IPS-18a (cell line): ENCODE measurements at regions not wholly inside any gene's neighbourhood (a gene's known extent, or its start where the extent isn't known, plus 50 kb on each side); places are given as distances from the start of the nearest gene placed in this dataset.

Experiments used
- H3K27ac ChIP-seq: one replicate; pipeline ENCODE4 v1.5.1; 2013; ENCODE audit warnings: low read length
- H3K27me3 ChIP-seq: one replicate; pipeline ENCODE4 v1.6.1; 2013; ENCODE audit warnings: mild to moderate bottlenecking, low read length; ENCODE audit not compliant: control insufficient read depth, insufficient read depth
- H3K36me3 ChIP-seq: one replicate; pipeline ENCODE4 v1.6.1; 2013; ENCODE audit warnings: low read depth, low read length; ENCODE audit not compliant: control insufficient read depth
- H3K4me1 ChIP-seq: one replicate; pipeline ENCODE4 v1.6.1; 2013; ENCODE audit warnings: low read depth, low read length; ENCODE audit not compliant: control insufficient read depth
- H3K4me3 ChIP-seq: one replicate; pipeline ENCODE4 v1.5.1; 2013; ENCODE audit warnings: low read length
- H3K9ac ChIP-seq: one replicate; pipeline ENCODE4 v1.6.1; 2013; ENCODE audit warnings: mild to moderate bottlenecking, low read length, moderate library complexity
- H3K9me3 ChIP-seq: one replicate; pipeline ENCODE4 v1.6.1; 2013; ENCODE audit warnings: low read depth, low read length; ENCODE audit not compliant: control insufficient read depth

DNA sequence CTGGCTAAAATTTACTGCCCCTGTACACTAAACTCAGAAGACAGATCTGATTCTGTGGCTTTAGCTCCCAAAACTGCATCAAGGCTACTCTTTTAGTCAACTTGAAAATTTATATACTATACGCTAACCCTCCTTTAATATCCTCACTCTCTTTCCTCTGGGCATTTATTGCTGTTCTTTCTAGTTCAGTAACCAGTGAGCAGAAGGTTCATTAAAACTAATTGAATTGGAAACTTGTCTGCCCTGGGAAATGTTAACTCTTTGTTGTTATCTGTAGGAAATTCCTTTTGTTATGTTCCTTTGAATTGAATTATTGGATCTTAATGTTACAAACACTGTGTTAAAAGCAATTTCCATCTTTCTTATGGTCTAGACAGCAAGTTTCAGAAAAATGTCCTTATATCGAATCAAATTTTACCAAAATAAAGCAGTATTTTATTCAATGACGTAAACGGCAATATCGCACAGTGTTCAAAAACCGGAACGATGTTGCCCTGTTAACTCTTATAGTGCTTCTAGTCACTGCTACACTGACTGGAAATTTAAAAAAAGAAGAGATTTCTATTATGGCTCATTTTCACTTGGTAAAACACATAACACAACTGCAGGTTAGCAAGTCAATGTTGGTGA lies 168.3 kb downstream of the NR4A2 start:
- H3K36me3 ChIP-seq = no peaks in the 10 kb centered on the region
- no peak overlapping the region for H3K27ac ChIP-seq
- no peaks in the 10 kb centered on the region for H3K9me3 ChIP-seq

DNA sequence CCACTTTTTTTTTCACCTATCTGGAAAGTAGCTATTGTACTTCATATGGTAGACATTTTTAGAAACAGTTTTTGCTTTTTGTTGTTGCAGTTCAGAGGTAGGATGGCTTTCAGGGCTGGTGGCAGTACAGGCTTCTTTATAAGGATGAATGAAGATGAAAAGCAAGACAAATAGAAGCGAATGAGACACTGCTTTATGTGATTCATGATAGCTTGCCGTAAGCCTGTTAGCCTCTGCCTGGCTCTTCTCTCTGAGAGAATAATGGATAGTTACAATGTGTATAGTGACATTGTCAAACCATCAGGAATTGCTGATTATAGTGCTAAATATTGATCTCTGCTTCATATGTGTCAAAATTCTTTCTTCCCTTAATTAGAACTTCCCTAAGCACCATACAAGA lies 173.7 kb downstream of the NR4A2 start:
- Histone ChIP-seq H3K9ac (no peak overlapping the region), H3K4me3 (no peak overlapping the region), H3K27ac (no peak overlapping the region), H3K36me3 (no peaks in the 10 kb centered on the region), H3K4me1 (peaks cover 37% of the 10 kb centered on the region), H3K9me3 (no peaks in the 10 kb centered on the region), H3K27me3 (no peaks in the 10 kb centered on the region)

More for the DNA sequence above, 168.3 kb downstream of the NR4A2 start:
- Histone ChIP-seq H3K27me3 (no peaks in the 10 kb centered on the region), H3K4me1 (peaks cover 24% of the 10 kb centered on the region), H3K9ac (no peak overlapping the region), H3K4me3 (no peak overlapping the region)

DNA sequence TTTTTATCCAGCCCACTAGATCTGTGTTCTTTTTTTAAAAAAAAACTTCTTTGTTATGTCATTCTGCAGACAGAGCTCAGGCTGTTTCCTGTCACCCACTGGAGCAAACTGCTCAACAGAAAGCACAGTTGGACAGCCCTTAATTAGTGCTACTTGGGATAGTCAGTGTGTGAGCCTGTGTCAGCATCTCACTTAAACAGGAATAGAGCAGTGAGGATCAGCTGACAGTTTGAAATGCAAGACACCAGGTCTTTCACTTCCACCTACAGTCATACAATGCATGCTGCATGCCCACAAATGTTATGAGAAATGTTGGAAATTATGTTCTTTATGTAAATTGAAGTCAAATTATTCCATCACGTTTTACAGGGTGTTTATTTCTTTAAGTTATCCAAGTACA lies 174.9 kb downstream of the NR4A2 start:
- H3K9me3 ChIP-seq = no peaks in the 10 kb centered on the region
- H3K36me3 ChIP-seq = no peaks in the 10 kb centered on the region
- no peak overlapping the region for H3K4me3 ChIP-seq
- no peak overlapping the region for H3K27ac ChIP-seq
- H3K4me1 ChIP-seq = peaks cover 37% of the 10 kb centered on the region
- H3K9ac ChIP-seq = no peak overlapping the region
- no peaks in the 10 kb centered on the region for H3K27me3 ChIP-seq

DNA sequence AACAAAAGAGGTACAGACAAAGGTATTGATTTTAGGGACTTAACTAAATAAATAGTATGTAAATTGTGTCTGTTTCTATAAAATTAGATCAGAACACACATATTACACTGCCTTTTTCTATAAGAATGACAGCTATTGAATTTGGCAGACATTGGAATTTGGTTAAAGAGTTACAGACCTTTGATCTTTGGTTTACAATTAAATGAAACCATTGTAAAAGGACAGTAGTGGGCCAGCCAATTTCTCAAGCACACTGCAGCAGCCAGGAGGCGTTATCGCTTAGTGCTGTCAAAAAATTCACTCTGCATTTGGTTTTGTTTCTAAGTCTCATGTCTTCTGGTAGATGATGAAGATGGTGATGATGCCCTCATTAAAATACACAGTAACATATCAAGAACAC lies 175.9 kb downstream of the NR4A2 start:
- H3K9me3 ChIP-seq = no peaks in the 10 kb centered on the region
- no peak overlapping the region for H3K27ac ChIP-seq
- no peak overlapping the region for H3K9ac ChIP-seq
- no peak overlapping the region for H3K4me3 ChIP-seq
- H3K27me3 ChIP-seq = no peaks in the 10 kb centered on the region
- H3K4me1 ChIP-seq = peaks cover 37% of the 10 kb centered on the region
- no peaks in the 10 kb centered on the region for H3K36me3 ChIP-seq

DNA sequence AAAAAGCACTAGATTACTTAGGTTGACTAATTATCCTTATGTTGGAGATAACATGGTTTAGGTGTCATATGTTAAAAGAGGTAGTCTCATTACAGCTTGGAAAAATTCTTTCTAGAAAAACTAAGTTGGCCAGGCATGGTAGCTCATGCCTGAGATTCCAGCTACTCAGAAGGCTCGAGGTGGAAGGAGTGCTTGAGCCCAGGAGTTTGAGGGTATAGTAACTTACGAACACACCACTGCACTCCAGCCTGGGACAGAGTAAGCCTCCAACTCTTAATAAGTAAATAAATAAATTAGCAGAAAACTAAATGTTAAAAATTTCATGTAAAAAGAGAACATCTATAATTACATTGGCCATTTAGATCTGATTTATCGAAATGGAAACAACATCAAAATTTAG lies 177.2 kb downstream of the NR4A2 start:
- Histone ChIP-seq H3K27me3 (no peaks in the 10 kb centered on the region), H3K9me3 (no peaks in the 10 kb centered on the region), H3K27ac (no peak overlapping the region), H3K36me3 (no peaks in the 10 kb centered on the region), H3K4me3 (no peak overlapping the region), H3K9ac (no peak overlapping the region), H3K4me1 (peaks cover 35% of the 10 kb centered on the region)

DNA sequence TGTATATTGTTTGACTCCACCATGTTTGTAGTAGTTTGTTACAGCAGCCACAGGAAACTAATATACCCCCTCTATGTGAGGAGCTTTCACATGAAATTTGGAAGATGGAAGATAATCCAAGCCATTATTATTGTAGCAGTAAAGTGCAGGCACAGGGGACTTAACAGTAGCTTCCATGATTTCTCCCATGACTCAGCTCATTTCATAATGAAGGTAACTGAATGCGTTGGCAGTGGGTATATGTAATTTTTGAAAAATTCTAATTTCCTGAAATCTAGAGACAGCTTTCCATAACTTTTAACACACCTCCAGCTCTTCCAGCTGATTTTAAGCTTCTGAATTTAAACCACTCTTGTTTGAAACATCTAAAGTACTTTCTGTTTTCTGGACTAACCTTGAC lies 181.2 kb downstream of the NR4A2 start:
- Histone ChIP-seq H3K4me1 (peaks cover 9% of the 10 kb centered on the region), H3K9me3 (no peaks in the 10 kb centered on the region), H3K4me3 (no peak overlapping the region), H3K36me3 (no peaks in the 10 kb centered on the region), H3K27ac (no peak overlapping the region), H3K27me3 (no peaks in the 10 kb centered on the region), H3K9ac (no peak overlapping the region)

DNA sequence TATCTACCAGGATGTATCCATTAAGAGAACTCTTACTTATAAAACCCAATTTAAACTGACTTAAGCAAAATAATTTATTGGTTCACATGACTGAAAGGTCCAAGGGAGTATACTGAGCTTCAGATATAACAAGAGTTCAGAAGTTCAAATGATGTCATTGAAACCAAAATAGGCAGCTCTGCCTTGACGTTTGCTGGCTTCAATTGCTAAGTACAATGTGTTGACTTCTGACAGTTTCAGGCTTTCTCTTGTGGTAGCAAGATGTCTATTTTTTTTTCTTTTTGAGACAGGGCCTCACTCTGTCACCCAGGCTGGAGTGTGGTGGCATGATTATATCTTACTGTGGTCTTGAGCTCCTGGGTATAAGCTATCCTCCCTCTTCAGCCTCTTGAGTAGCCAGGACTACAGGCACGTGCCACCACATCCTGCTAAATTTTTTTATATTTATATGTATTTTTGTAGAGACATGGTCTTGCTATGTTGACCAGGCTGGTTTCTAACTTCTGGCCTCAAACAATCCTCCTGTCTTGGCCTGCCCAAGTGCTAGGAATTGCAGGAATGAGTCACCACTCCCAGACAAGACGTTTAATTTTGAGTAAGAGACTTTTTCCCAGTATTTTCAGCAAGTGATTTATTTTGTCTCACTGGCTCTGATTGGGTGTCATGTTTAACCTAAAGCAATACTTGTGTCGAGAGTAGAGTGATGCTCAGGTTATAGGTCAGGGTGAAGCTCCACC lies 184.8 kb downstream of the NR4A2 start:
- Histone ChIP-seq H3K27ac (no peak overlapping the region), H3K4me3 (no peak overlapping the region), H3K4me1 (no peaks in the 10 kb centered on the region), H3K36me3 (no peaks in the 10 kb centered on the region), H3K27me3 (no peaks in the 10 kb centered on the region), H3K9me3 (no peaks in the 10 kb centered on the region), H3K9ac (no peak overlapping the region)

DNA sequence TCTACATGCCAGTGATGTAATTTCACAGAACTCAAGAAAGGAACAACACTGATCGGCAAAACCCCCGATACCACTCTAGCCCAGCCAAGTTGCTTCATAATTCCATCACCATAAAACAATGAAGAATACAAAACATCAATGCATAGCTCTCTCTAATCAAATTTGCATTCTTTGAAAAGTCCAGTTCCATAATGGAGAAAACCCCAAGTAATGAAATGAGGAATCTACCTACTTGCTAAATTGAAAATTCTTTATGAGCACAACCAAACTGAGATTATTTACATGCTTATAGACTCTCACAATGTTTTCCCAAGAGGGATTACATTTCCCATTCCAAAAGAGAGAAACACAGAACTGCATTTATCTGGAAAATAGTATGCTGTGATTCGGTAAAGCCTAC lies 186.5 kb downstream of the NR4A2 start:
- Histone ChIP-seq H3K9ac (no peak overlapping the region), H3K27ac (no peak overlapping the region), H3K4me3 (no peak overlapping the region), H3K9me3 (no peaks in the 10 kb centered on the region), H3K36me3 (no peaks in the 10 kb centered on the region), H3K4me1 (no peaks in the 10 kb centered on the region), H3K27me3 (no peaks in the 10 kb centered on the region)

DNA sequence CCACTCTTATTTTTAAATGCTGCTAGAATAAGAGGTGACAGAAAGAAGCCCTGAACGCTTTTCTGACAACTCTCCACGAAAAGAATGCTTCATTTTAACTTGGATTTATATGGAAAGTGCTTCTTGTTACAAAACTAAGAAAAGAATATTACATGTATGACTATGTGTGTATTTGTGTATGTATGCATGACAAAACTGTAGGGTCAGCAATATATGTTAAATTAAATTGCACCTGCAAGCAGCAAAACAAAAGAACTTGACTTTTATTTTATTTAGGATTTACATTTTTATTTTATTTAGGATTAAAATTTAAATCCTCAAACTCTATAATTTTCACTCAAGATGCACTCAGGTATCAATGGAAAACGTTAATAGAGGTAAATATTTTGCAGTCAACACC lies 187.1 kb downstream of the NR4A2 start:
- H3K9me3 ChIP-seq = no peaks in the 10 kb centered on the region
- H3K4me3 ChIP-seq = no peak overlapping the region
- no peak overlapping the region for H3K9ac ChIP-seq
- H3K36me3 ChIP-seq = no peaks in the 10 kb centered on the region
- no peak overlapping the region for H3K27ac ChIP-seq
- H3K27me3 ChIP-seq = no peaks in the 10 kb centered on the region
- H3K4me1 ChIP-seq = no peaks in the 10 kb centered on the region

DNA sequence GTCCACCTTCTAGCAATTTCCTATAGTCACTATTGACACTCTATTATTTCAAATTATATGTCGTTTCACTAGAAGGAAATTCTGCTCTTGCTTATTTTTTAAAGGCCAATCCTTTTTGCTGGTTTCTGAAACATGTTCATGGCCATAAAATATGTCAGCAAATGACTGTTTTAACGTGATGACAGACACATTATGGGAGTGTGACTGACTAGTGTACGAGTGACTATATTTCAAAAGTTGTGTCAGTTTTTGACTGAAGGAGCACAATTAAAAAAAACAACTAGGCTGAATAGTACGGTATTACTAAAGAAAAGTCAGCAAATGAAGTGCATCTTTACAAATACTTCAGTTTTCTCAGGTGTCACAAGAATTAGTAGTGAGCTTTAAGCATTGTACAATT lies 196.0 kb downstream of the NR4A2 start:
- no peaks in the 10 kb centered on the region for H3K36me3 ChIP-seq
- no peak overlapping the region for H3K4me3 ChIP-seq
- H3K9me3 ChIP-seq = no peaks in the 10 kb centered on the region
- H3K27me3 ChIP-seq = no peaks in the 10 kb centered on the region
- no peak overlapping the region for H3K9ac ChIP-seq
- no peak overlapping the region for H3K27ac ChIP-seq
- H3K4me1 ChIP-seq = no peaks in the 10 kb centered on the region

DNA sequence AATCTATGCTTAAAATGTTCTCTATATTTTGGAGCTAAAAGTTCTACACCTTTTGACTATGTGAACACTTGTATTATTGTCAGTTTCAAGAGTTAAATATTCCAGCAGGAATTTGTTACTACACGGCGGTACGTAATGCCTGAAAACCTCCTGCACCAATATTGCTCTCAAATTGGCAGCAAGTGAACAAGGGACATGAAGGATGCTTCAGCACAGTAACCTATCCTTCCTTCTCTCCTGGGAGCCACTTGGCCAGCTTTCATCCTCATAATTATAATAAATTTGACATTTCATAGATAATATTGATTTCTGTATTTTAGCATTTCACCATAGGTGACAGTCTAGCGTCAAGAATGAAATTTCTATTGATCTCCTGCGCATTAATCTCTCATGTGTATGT lies 197.6 kb downstream of the NR4A2 start:
- no peaks in the 10 kb centered on the region for H3K9me3 ChIP-seq
- no peaks in the 10 kb centered on the region for H3K27me3 ChIP-seq
- H3K36me3 ChIP-seq = no peaks in the 10 kb centered on the region
- no peaks in the 10 kb centered on the region for H3K4me1 ChIP-seq
- H3K4me3 ChIP-seq = no peak overlapping the region
- H3K9ac ChIP-seq = no peak overlapping the region
- no peak overlapping the region for H3K27ac ChIP-seq

DNA sequence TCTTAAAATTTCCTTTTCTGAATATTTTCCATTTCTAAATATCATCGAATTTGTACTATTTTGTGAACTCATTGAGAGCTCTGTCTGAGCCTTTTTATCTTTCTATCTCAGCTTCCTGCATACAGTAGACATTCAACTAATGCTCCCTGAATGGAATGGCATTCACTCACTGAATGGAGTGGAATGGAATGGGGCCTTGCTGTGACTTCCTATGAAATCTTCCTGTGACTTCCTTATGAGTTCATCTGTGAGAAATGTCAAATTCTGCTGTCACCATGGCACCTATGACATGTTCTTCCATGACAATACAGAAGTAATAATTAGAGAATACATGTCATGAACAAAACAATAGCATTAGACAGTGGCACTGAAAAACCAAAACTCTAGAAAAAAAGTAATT lies 199.6 kb downstream of the NR4A2 start:
- Histone ChIP-seq H3K9ac (no peak overlapping the region), H3K9me3 (no peaks in the 10 kb centered on the region), H3K4me3 (no peak overlapping the region), H3K27ac (no peak overlapping the region), H3K36me3 (no peaks in the 10 kb centered on the region), H3K4me1 (no peaks in the 10 kb centered on the region), H3K27me3 (no peaks in the 10 kb centered on the region)
